ENCODE measurements at regions not wholly inside any gene's neighbourhood (a gene's known extent, or its start where the extent isn't known, plus 50 kb on each side); places are given as distances from the start of the nearest gene placed in this dataset.

- H3K9me3 ChIP-seq (ENCODE audit: low read depth) = no peaks in the 10 kb centered on the region
- no peak overlapping the region for H2AFZ ChIP-seq (replicated peaks)
- no peaks in the 10 kb centered on the region for H3K4me1 ChIP-seq
- H4K20me1 ChIP-seq (ENCODE audit: low read depth) = no peaks in the 10 kb centered on the region
- no peaks in the 10 kb centered on the region for H3K27me3 Mint-ChIP-seq (ENCODE audit: insufficient read depth, low read depth)
- no peak overlapping the region for H3K4me3 ChIP-seq
- H3K4me3 Mint-ChIP-seq = no peak overlapping the region
- no peaks in the 10 kb centered on the region for H3F3A ChIP-seq (ENCODE audit: low read depth)
- no peak for DNase-seq (ENCODE audit: low spot score)
- H3K4me1 Mint-ChIP-seq = no peaks in the 10 kb centered on the region
- no peak overlapping the region for H3K27ac ChIP-seq
- H3K27me3 ChIP-seq = no peaks in the 10 kb centered on the region
- H3K4me2 ChIP-seq = no peak overlapping the region
- H3K79me2 ChIP-seq (ENCODE audit: low read depth) = no peaks in the 10 kb centered on the region
- no peak overlapping the region for H3K9ac ChIP-seq
- TF ChIP-seq EZH2phosphoT487 (IDR thresholded peaks at IDR 0.05) (no peak), CTCF (IDR thresholded peaks at IDR 0.05) (no peak), EZH2 (IDR thresholded peaks at IDR 0.05) (no peak)
- H3K9me3 Mint-ChIP-seq = no peaks in the 10 kb centered on the region
- H3K36me3 Mint-ChIP-seq = no peaks in the 10 kb centered on the region
- no peaks in the 10 kb centered on the region for H3K36me3 ChIP-seq
- no peak overlapping the region for H3K27ac Mint-ChIP-seq
Observed at GRCh38 chr7:125529249-125529648, 599.6 kb upstream of the POT1 start.

DNA sequence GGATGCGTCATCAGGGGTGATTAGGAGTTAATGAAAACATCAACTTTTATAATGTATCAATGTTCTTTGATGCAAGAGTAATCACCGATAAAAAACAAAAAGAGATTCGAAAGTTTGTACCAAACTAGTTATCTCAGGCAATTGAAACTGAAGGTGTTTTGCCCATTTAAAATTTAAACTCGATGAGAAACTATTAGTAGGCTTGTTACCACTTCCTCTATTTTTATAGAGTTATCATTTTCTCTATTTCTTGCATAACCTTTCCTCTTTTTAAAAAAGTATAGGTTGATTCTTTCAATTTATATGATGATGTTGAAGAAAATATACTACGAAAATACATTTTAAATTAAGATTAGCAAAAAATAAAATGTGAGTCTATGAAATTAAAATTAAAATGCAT lies 597.3 kb upstream of the POT1 start:
- no peak for TF ChIP-seq EZH2 (IDR thresholded peaks at IDR 0.05)
- no peak for TF ChIP-seq EZH2phosphoT487 (IDR thresholded peaks at IDR 0.05)
- no peak for TF ChIP-seq CTCF (IDR thresholded peaks at IDR 0.05)
- no peak overlapping the region for H3K27ac ChIP-seq
- no peaks in the 10 kb centered on the region for H3K4me1 ChIP-seq
- H3K9ac ChIP-seq = no peak overlapping the region
- H3F3A ChIP-seq (ENCODE audit: low read depth) = no peaks in the 10 kb centered on the region
- H3K36me3 Mint-ChIP-seq = no peaks in the 10 kb centered on the region
- no peaks in the 10 kb centered on the region for H4K20me1 ChIP-seq (ENCODE audit: low read depth)
- H3K4me3 Mint-ChIP-seq = no peak overlapping the region
- H2AFZ ChIP-seq (replicated peaks) = no peak overlapping the region
- DNase-seq (ENCODE audit: low spot score) = no peak
- no peak overlapping the region for H3K4me2 ChIP-seq
- no peaks in the 10 kb centered on the region for H3K79me2 ChIP-seq (ENCODE audit: low read depth)
- no peaks in the 10 kb centered on the region for H3K4me1 Mint-ChIP-seq
- H3K27me3 Mint-ChIP-seq (ENCODE audit: insufficient read depth, low read depth) = no peaks in the 10 kb centered on the region
- no peaks in the 10 kb centered on the region for H3K27me3 ChIP-seq
- H3K27ac Mint-ChIP-seq = no peak overlapping the region
- H3K9me3 ChIP-seq (ENCODE audit: low read depth) = no peaks in the 10 kb centered on the region
- no peaks in the 10 kb centered on the region for H3K36me3 ChIP-seq
- no peaks in the 10 kb centered on the region for H3K9me3 Mint-ChIP-seq
- H3K4me3 ChIP-seq = no peak overlapping the region

DNA sequence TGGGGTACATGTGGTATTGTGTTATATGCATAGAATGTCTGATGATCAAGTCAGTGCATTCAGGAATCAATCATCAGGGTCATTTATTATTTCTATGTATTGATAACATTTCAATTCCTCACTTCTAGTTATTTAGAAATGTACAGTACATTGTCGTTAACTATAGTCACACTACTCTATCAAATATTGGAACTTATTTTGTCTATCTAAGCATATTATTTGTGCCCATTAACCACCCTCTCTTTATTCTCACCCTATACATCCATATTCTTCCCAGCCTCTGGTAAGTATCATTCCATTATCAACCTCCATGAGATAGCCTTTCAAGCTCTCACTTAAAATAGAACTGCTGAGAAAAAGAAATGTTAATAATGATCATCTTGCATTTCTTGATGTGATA lies 596.5 kb upstream of the POT1 start:
- Histone ChIP-seq H3K4me2 (no peak overlapping the region), H3K36me3 (no peaks in the 10 kb centered on the region), H3K9ac (no peak overlapping the region), H3K27ac (no peak overlapping the region), H4K20me1 (ENCODE audit: low read depth) (no peaks in the 10 kb centered on the region), H3K4me1 (no peaks in the 10 kb centered on the region), H2AFZ (replicated peaks) (no peak overlapping the region), H3K9me3 (ENCODE audit: low read depth) (no peaks in the 10 kb centered on the region), H3K79me2 (ENCODE audit: low read depth) (no peaks in the 10 kb centered on the region), H3K27me3 (no peaks in the 10 kb centered on the region), H3F3A (ENCODE audit: low read depth) (no peaks in the 10 kb centered on the region), H3K4me3 (no peak overlapping the region)
- Mint-ChIP-seq H3K27ac (no peak overlapping the region), H3K9me3 (no peaks in the 10 kb centered on the region), H3K4me3 (no peak overlapping the region), H3K36me3 (no peaks in the 10 kb centered on the region), H3K27me3 (ENCODE audit: insufficient read depth, low read depth) (no peaks in the 10 kb centered on the region), H3K4me1 (no peaks in the 10 kb centered on the region)
- TF ChIP-seq CTCF (IDR thresholded peaks at IDR 0.05) (no peak), EZH2phosphoT487 (IDR thresholded peaks at IDR 0.05) (no peak), EZH2 (IDR thresholded peaks at IDR 0.05) (no peak)
- DNase-seq (ENCODE audit: low spot score) = no peak

DNA sequence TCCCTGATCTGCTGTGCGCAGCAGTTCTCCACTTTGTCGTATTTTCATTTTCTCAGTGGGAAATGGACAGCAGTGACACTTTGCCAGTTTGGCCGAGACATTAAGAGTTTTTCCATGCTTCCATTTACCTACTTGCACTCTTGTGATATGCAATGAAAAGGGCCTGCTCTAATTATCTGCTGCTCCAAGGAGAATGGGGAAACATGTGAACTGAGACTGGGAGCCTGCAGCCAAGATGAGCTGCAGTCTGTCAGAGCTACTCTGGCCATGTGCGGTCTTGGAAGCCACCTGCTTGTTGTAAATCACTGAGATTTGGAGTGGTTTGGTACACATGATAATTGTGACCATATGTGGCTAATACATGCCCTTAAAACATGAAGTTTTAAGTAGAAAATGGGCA lies 586.6 kb upstream of the POT1 start:
- Mint-ChIP-seq H3K27ac (no peak overlapping the region), H3K4me1 (no peaks in the 10 kb centered on the region), H3K4me3 (no peak overlapping the region), H3K36me3 (no peaks in the 10 kb centered on the region), H3K27me3 (ENCODE audit: insufficient read depth, low read depth) (no peaks in the 10 kb centered on the region), H3K9me3 (no peaks in the 10 kb centered on the region)
- Histone ChIP-seq H3K4me2 (no peak overlapping the region), H3K27me3 (no peaks in the 10 kb centered on the region), H3K4me3 (no peak overlapping the region), H3K9me3 (ENCODE audit: low read depth) (no peaks in the 10 kb centered on the region), H3K4me1 (no peaks in the 10 kb centered on the region), H3K79me2 (ENCODE audit: low read depth) (no peaks in the 10 kb centered on the region), H3K9ac (no peak overlapping the region), H3K27ac (no peak overlapping the region), H2AFZ (replicated peaks) (no peak overlapping the region), H4K20me1 (ENCODE audit: low read depth) (no peaks in the 10 kb centered on the region), H3F3A (ENCODE audit: low read depth) (no peaks in the 10 kb centered on the region), H3K36me3 (no peaks in the 10 kb centered on the region)
- TF ChIP-seq EZH2phosphoT487 (IDR thresholded peaks at IDR 0.05) = no peak
- no peak for TF ChIP-seq CTCF (IDR thresholded peaks at IDR 0.05)
- no peak for TF ChIP-seq EZH2 (IDR thresholded peaks at IDR 0.05)
- no peak for DNase-seq (ENCODE audit: low spot score)
